Gastroesophageal sphincter (tissue), 4 donors: ENCODE measurements at regions not wholly inside any gene's neighbourhood (a gene's known extent, or its start where the extent isn't known, plus 50 kb on each side); places are given as distances from the start of the nearest gene placed in this dataset.
A peak's percentile ranks its signal among the peaks of the same experiment; 100 is the strongest.

Source experiments
- ATAC-seq: fragments of 150-250 bp; one replicate; pipeline ENCODE4 v1.9.1; 2016; ENCODE audit warnings: mild to moderate bottlenecking, moderate library complexity
- H3K27ac ChIP-seq, 4 donors: fragments of 200-600 bp; sonication (generic) in 3 of 4; 1 replicate in 3 of 4; 2 replicates in 1 of 4; pipeline ENCODE4 v1.5.1; 2016 to 2019
- H3K27me3 ChIP-seq: fragments of 200-600 bp; sonication (generic); one replicate; pipeline ENCODE4 v1.5.1; 2019
- H3K36me3 ChIP-seq, 2 donors: fragments of 200-600 bp; sonication (generic); one replicate each; pipeline ENCODE4 v1.5.1; 2019; ENCODE audit warnings: control low read depth in 1 of 2
- H3K4me1 ChIP-seq, 3 donors: fragments of 200-600 bp; sonication (generic); 1 replicate in 2 of 3; 2 replicates in 1 of 3; pipeline ENCODE4 v1.5.1; 2016 to 2019; ENCODE audit warnings: control low read depth in 2 of 3
- H3K4me3 ChIP-seq, 2 donors: fragments of 200-600 bp; sonication (generic); one replicate each; pipeline ENCODE4 v1.5.1; 2019; ENCODE audit warnings: mild to moderate bottlenecking in 1 of 2, moderate library complexity in 1 of 2
- H3K9me3 ChIP-seq, 3 donors: fragments of 200-600 bp; sonication (generic); one replicate each; pipeline ENCODE4 v1.5.1; 2017 to 2019; ENCODE audit warnings: control low read depth in 2 of 3
- CTCF ChIP-seq, 4 experiments: fragments of 200-600 bp in 2 of 4; fragments of 450-650 bp in 2 of 4; sonication (generic) in 1 of 4; IDR thresholded peaks; one replicate each; pipeline ENCODE4 v1.5.1; 2017 to 2019; ENCODE audit warnings: antibody characterized with exemption in 4 of 4, mild to moderate bottlenecking in 2 of 4, moderate library complexity in 2 of 4
- EP300 ChIP-seq: sonication (generic); formaldehyde crosslinking; IDR thresholded peaks from one replicate; pipeline ENCODE4 v1.6.1; 2017; ENCODE audit warnings: antibody characterized with exemption, mild to moderate bottlenecking
- POLR2A ChIP-seq, 2 donors: fragments of 450-650 bp; IDR thresholded peaks; one replicate each; pipeline ENCODE4 v1.6.1; 2017; ENCODE audit warnings: antibody characterized with exemption in 2 of 2, mild to moderate bottlenecking in 2 of 2, moderate library complexity in 1 of 2
- POLR2AphosphoS5 ChIP-seq: sonication (generic); formaldehyde crosslinking; IDR thresholded peaks from one replicate; pipeline ENCODE4 v1.6.1; 2017; ENCODE audit warnings: antibody characterized with exemption
- WGBS, 2 donors: methylation state at CpG; one replicate each; pipeline ENCODE4 v1.1.5; 2018; ENCODE audit warnings: low coverage in 1 of 2; 5-methylcytosine and 5-hydroxymethylcytosine counted together

- H3K4me3 ChIP-seq = no peak overlapping the region
- peak overlapping the region in 3 of 4 donors; percentile 78 to 85 (median 82) for H3K27ac ChIP-seq
- H3K4me1 ChIP-seq = peaks cover 0 to 33% (median 9%) of the 10 kb centered on the region in 3 donors
- TF ChIP-seq POLR2A (IDR thresholded peaks at IDR 0.05) (no peak), POLR2AphosphoS5 (peak; percentile 59)
- ATAC-seq = peak; percentile 50
- no peaks in the 10 kb centered on the region for H3K36me3 ChIP-seq
- H3K27me3 ChIP-seq = no peaks in the 10 kb centered on the region
- WGBS, 2 donors = 7 to 42% methylated on average over 3 to 5 of the region's 15 CpGs
- no peaks in the 10 kb centered on the region for H3K9me3 ChIP-seq
Measured at GRCh38 chr20:17835240-17835933, 133.2 kb downstream of the SNX5 start.

DNA sequence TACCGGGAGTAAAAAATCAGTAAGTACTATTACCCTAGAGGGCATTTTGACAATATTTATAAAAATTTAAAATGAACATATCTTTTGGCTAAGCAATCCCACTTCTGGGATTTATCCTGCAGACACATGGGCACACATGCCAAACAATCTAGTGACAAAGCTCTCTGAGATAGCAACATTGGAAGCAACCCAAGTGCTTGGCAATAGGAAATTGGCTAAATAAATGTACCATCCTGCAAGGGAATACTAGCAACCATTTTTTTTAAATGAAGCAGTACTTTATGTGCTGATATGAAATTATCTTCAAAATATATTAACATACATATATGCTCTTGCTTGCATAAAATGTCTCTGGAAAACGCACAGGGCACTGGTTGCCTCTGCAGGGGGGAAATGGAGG lies 133.8 kb downstream of the SNX5 start:
- WGBS, 2 donors = 41 to 55% methylated on average over 2 of the region's 2 CpGs
- TF ChIP-seq POLR2AphosphoS5 (no peak), EP300 (no peak), CTCF (IDR thresholded peaks at IDR 0.05) (no peak)
- H3K4me3 ChIP-seq = no peak overlapping the region
- no peak for ATAC-seq
- no peaks in the 10 kb centered on the region for H3K27me3 ChIP-seq
- peaks cover 0 to 33% (median 9%) of the 10 kb centered on the region in 3 donors for H3K4me1 ChIP-seq
- peak overlapping the region in 3 of 4 donors; percentile 78 to 85 (median 82) for H3K27ac ChIP-seq
- H3K9me3 ChIP-seq = no peaks in the 10 kb centered on the region
- no peaks in the 10 kb centered on the region for H3K36me3 ChIP-seq

DNA sequence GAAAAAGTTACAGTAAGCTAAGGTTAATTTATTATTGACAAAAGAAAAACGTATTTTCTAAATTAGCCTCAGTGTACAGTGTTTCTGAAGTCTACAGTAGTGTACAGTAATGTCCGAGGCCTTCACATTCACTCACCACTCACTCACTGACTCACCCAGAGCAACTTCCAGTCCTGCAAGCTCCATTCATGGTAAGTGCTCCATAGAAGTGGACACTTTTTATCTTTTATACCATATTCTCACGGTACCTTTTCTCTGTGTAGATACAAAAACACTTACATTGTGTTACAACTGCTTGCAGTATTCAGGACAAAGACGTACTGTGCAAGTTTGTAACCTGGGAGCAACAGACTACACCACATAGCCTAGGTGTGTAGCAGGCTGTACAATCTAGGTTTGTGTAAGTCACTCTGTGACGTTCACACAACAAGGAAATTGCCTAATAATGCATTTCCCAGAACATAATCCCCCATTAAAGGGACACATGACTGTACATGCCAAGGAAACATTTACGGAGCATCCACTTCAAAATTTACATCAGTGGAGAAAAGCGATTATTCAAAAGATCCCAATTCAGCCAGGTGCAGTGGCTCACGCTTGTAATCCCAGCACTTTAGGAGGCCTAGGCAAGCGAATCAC lies 133.4 kb downstream of the BANF2 start:
- H3K4me1 ChIP-seq = peaks cover 0 to 33% (median 9%) of the 10 kb centered on the region in 3 donors
- no peaks in the 10 kb centered on the region for H3K9me3 ChIP-seq
- WGBS, 2 donors = 89 to 90% methylated on average over 8 to 9 of the region's 9 CpGs
- TF ChIP-seq POLR2A (IDR thresholded peaks at IDR 0.05) = no peak
- no peak for TF ChIP-seq POLR2AphosphoS5
- TF ChIP-seq CTCF (IDR thresholded peaks at IDR 0.05) = no peak
- no peak for TF ChIP-seq EP300
- H3K36me3 ChIP-seq = no peaks in the 10 kb centered on the region
- H3K4me3 ChIP-seq = no peak overlapping the region
- no peak overlapping the region for H3K27ac ChIP-seq
- no peak for ATAC-seq
- H3K27me3 ChIP-seq = no peaks in the 10 kb centered on the region

GRCh38 chr20:17832236-17832915 lies 132.6 kb downstream of the BANF2 start:
- H3K27me3 ChIP-seq = no peaks in the 10 kb centered on the region
- no peak overlapping the region for H3K4me3 ChIP-seq
- TF ChIP-seq POLR2A (IDR thresholded peaks at IDR 0.05) (no peak), CTCF (IDR thresholded peaks at IDR 0.05) (no peak), POLR2AphosphoS5 (no peak), EP300 (no peak)
- no peak overlapping the region for H3K27ac ChIP-seq
- H3K36me3 ChIP-seq = no peaks in the 10 kb centered on the region
- ATAC-seq = no peak
- H3K4me1 ChIP-seq = peaks cover 0 to 29% (median 9%) of the 10 kb centered on the region in 3 donors
- no peaks in the 10 kb centered on the region for H3K9me3 ChIP-seq
- 78 to 90% methylated on average over 6 to 8 of the region's 9 CpGs for WGBS, 2 donors

DNA sequence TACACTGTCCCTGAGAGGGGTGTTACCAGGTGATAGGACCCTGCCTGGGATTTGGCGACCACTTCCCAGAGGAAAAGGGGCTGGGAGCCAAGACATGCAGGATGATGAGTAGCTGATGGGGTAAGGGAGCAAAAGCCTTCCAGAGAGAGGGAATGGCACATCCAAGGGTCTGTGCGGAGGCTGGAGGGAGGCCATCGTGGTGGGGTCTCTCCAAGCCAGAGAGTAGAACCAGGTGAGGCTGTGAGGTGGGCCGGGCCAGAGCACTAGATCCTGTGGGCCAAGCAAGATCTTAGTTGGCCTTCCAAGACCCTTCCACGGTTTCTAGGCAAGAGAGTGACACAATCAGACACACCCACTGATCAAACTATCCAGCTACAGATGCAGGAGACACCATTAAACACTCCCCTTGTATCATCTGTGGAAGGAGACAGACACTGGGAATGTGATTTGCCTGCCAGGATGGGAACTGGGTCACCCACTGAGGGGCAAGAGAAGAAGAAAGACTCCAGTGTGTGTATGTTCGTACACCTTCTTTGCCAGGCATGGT lies 128.9 kb downstream of the BANF2 start:
- ATAC-seq = no peak
- WGBS, 2 donors = 80 to 100% methylated on average over 1 to 3 of the region's 6 CpGs
- no peak overlapping the region for H3K27ac ChIP-seq
- no peak overlapping the region for H3K4me3 ChIP-seq
- no peaks in the 10 kb centered on the region for H3K27me3 ChIP-seq
- no peaks in the 10 kb centered on the region for H3K9me3 ChIP-seq
- H3K4me1 ChIP-seq = peaks cover 0 to 11% (median 5%) of the 10 kb centered on the region in 3 donors
- TF ChIP-seq POLR2A (IDR thresholded peaks at IDR 0.05) (no peak), CTCF (IDR thresholded peaks at IDR 0.05) (no peak), POLR2AphosphoS5 (no peak), EP300 (no peak)
- no peaks in the 10 kb centered on the region for H3K36me3 ChIP-seq
